Activated naive CD4-positive, alpha-beta T cell treated with anti-CD3 and anti-CD28 coated beads, Interleukin-2, amount 10 ng/mL, durations not matched to agents 7 days and 5 days (primary cell): ENCODE measurements at regions not wholly inside any gene's neighbourhood (a gene's known extent, or its start where the extent isn't known, plus 50 kb on each side); places are given as distances from the start of the nearest gene placed in this dataset.
"Not testable (repeated sequence)": the region's sequence is repeated elsewhere in the genome, so short reads cannot be mapped to it uniquely, and the experiment has no call there.

Experiments used
- CTCF ChIA-PET: fragments of 350-600 bp; sonication (Branson Sonifier 250); formaldehyde crosslinking; loops from one replicate; lab custom pipeline; 2021; ENCODE audit warnings: antibody characterized with exemption; lab: Charles Lee
- DNase-seq: peaks from one replicate; pipeline ENCODE4 v3.0.0-alpha.2; 2020
- H3K27ac Mint-ChIP-seq: one replicate; pipeline ENCODE4 v1.8.0; 2021; ENCODE audit warnings: mild to moderate bottlenecking, moderate library complexity, mixed read lengths
- H3K27me3 Mint-ChIP-seq: one replicate; pipeline ENCODE4 v1.8.0; 2021; ENCODE audit warnings: mild to moderate bottlenecking, mixed read lengths
- H3K36me3 Mint-ChIP-seq: one replicate; pipeline ENCODE4 v1.8.0; 2021; ENCODE audit warnings: mixed read lengths
- H3K4me1 Mint-ChIP-seq: one replicate; pipeline ENCODE4 v1.8.0; 2021; ENCODE audit warnings: mixed read lengths
- H3K4me3 Mint-ChIP-seq: one replicate; pipeline ENCODE4 v1.8.0; 2021; ENCODE audit warnings: mild to moderate bottlenecking, moderate library complexity, mixed read lengths
- H3K9me3 Mint-ChIP-seq: one replicate; pipeline ENCODE4 v1.8.0; 2021; ENCODE audit warnings: mixed read lengths

DNA sequence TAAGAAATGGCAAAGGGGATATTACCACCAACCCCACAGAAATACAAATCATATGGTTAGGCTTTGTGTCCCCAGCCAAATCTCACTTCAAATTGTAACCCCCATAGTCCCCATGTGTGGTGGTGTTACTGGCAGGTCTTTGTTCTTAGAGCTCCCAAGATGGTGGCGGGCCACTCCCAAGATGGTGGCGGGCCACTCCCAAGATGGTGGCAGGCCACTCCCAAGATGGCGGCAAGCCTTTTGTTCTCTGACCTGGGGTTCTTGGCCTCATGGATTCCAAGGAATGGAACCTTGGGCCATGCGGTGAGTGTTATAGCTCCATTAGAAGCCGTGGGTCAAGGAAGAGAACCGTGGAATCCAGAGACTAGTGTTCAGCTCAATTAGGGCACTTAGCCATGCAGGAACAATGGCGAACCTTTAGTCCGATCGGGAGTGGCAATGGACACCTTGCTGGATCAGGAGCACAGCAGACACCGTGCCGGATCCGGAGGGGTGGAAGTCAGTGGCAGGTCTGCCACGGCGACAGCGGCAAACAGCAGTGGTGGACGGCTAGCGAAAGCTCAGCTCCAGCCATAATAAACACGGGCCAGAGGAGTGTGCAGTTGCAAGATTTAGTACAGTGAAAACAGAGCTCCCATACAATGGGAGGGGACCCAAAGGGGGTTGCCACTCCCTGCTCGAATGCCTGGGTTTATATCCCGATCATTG, 949.9 kb upstream of the NCAM2 start:
- H3K4me1 Mint-ChIP-seq, H3K36me3 Mint-ChIP-seq, H3K4me3 Mint-ChIP-seq, H3K27me3 Mint-ChIP-seq, H3K27ac Mint-ChIP-seq, CTCF ChIA-PET, DNase-seq: not testable (repeated sequence)
- peaks cover 29% of the 10 kb centered on the region for H3K9me3 Mint-ChIP-seq

DNA sequence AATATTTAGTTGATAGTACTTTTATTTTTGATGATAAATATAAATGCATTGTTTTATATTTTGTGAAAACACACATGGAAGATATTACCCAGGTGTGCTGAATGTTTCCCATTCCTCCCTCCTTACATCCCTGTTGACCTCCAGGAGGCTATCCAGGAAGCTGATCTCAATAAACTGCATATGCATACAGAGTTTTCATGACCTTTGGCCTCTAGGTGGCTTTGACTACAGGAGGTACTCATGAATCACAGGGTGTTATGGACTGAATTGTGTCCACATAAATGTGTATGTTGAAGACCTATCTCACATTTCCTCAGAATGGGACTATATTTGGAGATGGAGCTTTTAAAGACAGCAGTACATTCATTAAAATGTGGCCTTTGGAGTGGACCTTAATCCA, 914.9 kb upstream of the NCAM2 start:
- Mint-ChIP-seq H3K9me3 (peaks cover 11% of the 10 kb centered on the region), H3K27ac (no peak overlapping the region), H3K4me1 (no peaks in the 10 kb centered on the region), H3K36me3 (no peaks in the 10 kb centered on the region), H3K27me3 (no peaks in the 10 kb centered on the region), H3K4me3 (no peak overlapping the region)
- CTCF ChIA-PET, result no interaction called here
- DNase-seq, result no peak

DNA sequence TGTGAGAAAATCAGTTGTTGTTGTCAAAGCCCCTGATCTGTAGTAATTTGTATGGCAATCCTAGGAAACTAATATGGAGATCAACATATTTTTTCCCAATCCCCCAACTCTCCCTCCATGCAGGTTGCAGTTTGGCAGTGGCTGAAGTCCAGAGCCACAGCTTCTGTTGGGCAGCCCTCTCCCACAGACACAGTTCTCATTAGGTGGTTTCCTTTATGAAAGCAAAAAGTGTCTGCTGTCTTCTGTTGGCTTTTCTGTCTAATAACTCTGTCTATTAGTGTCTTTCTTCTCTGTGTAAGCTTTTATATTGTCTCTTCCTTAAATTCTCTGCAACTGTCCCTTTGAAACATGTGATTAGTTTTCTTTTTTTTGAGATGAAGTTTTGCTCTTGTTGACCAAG, 914.3 kb upstream of the NCAM2 start:
- DNase-seq, result no peak
- Mint-ChIP-seq H3K4me3 (no peak overlapping the region), H3K4me1 (no peaks in the 10 kb centered on the region), H3K36me3 (no peaks in the 10 kb centered on the region), H3K9me3 (peaks cover 12% of the 10 kb centered on the region), H3K27me3 (no peaks in the 10 kb centered on the region), H3K27ac (no peak overlapping the region)
- CTCF ChIA-PET, result no interaction called here

DNA sequence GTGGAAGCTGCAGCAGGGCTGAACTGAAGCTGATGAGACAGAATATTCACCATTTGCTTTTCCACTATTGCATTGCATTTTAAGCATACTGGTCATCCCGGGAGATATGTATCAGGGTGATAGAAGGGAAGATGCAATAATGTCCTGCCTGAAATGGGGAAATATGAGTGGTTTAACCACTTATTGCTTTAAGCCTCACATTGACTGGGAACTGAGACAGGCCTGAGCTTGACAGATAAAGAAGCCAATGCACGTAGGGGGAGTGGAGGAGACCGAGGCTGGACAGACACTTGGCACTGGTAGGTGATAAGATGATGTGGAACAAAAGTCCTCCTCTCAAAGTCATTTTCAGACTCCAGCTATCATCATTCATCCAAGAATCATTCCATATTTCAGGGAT, 911.7 kb upstream of the NCAM2 start:
- DNase-seq, result no peak
- CTCF ChIA-PET, result no interaction called here
- H3K27me3 Mint-ChIP-seq, result no peaks in the 10 kb centered on the region
- H3K9me3 Mint-ChIP-seq, result peaks cover 15% of the 10 kb centered on the region
- H3K4me3 Mint-ChIP-seq, result no peak overlapping the region
- H3K4me1 Mint-ChIP-seq, result no peaks in the 10 kb centered on the region
- H3K27ac Mint-ChIP-seq, result no peak overlapping the region
- no peaks in the 10 kb centered on the region for H3K36me3 Mint-ChIP-seq

DNA sequence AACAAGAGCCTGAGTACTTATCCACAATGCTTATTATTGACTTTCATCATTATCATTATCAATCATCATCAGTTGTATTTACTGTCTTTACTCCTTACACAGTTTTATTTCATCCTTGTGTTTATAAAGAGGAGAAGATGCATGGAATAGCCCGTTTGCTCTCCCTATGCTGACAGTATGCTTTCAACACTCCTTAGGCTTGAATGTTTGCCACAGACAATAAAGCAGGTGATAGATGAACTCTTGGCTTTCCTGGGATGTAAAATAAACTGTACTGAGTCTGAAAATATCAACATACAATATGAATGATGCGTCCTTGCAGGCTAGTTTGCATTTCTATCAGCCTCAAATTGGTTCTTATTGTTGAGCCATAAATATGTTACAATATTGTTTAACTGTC, 891.8 kb upstream of the NCAM2 start:
- DNase-seq, result no peak
- CTCF ChIA-PET, result no interaction called here
- Mint-ChIP-seq H3K36me3 (no peaks in the 10 kb centered on the region), H3K4me3 (no peak overlapping the region), H3K9me3 (peaks cover 21% of the 10 kb centered on the region), H3K27ac (no peak overlapping the region), H3K27me3 (no peaks in the 10 kb centered on the region), H3K4me1 (no peaks in the 10 kb centered on the region)

DNA sequence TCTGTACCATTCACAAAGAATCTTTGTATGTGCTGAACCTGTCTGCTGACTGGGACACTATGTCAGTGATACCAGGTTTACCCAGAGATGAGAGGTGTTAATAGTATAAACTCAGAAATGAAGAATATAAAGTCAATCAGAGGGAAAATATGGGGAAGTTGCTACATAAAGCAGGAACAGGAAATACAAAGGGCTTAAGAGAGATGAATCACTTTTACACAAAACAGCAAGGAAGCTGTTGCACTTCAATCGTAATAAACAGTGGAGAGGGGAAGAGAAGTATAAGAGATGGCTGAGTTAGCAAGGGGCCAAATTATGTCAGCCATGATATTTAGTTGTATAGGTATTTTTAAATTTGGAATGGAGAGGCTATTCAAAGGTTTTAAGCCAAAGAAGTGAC, 890.2 kb upstream of the NCAM2 start:
- H3K36me3 Mint-ChIP-seq, result no peaks in the 10 kb centered on the region
- H3K4me3 Mint-ChIP-seq, result no peak overlapping the region
- no peaks in the 10 kb centered on the region for H3K4me1 Mint-ChIP-seq
- no peak overlapping the region for H3K27ac Mint-ChIP-seq
- CTCF ChIA-PET, result no interaction called here
- DNase-seq, result no peak
- no peaks in the 10 kb centered on the region for H3K27me3 Mint-ChIP-seq
- H3K9me3 Mint-ChIP-seq, result peaks cover 29% of the 10 kb centered on the region

DNA sequence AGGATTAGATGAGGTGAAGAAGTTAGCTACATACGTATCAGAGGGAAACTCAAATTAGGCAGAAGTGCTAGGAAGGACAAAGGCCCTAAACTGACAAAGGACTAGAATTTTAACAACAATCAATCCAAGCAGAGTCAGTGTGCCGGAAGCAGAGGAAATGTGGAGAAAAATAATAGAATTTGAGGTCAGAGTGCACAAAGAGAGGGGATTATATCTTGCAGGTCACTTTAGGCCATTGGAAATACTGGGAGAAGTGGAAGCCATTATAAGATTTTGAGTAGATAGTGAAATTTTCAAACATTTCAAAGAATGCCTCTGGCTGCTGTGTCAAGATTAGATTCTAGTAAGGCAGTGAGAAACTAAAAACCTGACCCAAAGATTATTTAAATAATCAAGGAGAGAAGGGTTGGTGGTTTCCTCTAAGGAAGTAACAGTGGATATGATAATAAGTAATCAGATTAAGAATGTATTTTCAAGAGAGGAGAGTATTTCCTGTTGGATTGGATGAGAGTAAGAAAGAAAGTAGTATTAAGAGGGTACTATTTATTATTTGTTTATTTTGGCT, 889.2 kb upstream of the NCAM2 start:
- CTCF ChIA-PET, result no interaction called here
- Mint-ChIP-seq H3K4me1 (no peaks in the 10 kb centered on the region), H3K36me3 (no peaks in the 10 kb centered on the region), H3K9me3 (peaks cover 32% of the 10 kb centered on the region), H3K27me3 (no peaks in the 10 kb centered on the region), H3K4me3 (no peak overlapping the region), H3K27ac (no peak overlapping the region)
- no peak for DNase-seq

DNA sequence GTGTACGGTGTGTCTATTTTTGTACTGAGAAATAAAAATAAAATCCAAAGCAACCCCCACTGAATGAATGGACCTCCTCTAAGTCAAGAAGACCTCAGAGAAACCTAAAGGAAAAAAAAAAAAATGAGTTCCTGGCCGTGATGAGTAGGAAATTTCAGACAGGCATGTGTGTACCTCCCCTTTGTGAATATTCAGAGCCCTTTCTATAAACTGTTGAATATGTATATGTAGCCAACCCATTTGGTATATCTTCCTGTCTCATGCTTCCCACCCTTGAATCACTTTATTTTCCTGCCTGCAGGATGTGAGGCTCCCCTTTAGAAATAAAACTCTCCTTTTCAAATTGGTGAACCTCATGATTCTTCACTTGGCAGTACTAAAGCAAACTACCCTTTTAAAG, 887.8 kb upstream of the NCAM2 start:
- CTCF ChIA-PET, result no interaction called here
- Mint-ChIP-seq H3K4me3 (no peak overlapping the region), H3K9me3 (peaks cover 30% of the 10 kb centered on the region), H3K4me1 (no peaks in the 10 kb centered on the region), H3K36me3 (no peaks in the 10 kb centered on the region), H3K27me3 (no peaks in the 10 kb centered on the region), H3K27ac (no peak overlapping the region)
- no peak for DNase-seq

DNA sequence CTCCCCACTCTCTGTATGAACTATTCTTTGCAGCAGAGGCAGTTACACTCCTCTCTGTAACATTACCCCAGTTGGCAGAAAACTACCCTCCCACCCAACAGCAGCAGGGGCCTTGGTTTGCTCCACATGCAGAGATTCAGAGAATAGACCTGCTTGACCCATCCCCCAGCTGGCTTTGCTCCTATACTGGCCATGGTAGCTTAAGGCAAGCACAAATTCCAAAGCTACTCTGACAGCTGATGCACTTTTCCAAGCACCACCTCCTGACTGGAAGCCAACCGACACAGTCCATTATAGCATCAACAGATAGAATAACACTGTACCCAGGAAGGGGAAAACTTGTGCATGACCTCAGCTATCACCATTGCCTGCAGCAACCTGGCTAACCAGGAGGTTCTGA, 846.5 kb upstream of the NCAM2 start:
- H3K4me1 Mint-ChIP-seq, result no peaks in the 10 kb centered on the region

DNA sequence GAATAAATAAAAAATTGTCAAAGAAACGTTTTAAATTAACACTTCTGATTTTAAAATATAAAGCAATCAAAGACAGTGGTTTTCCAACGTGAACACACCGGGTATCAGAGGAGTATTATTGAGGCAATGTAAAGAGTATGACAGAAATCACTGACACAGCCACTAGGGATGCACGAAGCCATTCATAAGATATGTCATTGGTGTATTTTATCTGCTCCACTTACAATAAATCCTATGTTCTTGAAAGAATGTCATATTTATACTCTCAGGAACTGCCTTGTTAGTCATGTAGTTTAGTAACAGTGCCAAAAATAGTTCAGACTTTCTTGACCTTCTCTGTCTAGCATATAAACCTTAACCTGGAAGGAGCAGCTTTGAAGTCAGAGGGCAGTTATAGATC, 835.0 kb upstream of the NCAM2 start:
- Mint-ChIP-seq H3K4me1 (no peaks in the 10 kb centered on the region), H3K9me3 (peaks cover 19% of the 10 kb centered on the region), H3K27ac (no peak overlapping the region), H3K4me3 (no peak overlapping the region), H3K27me3 (no peaks in the 10 kb centered on the region), H3K36me3 (no peaks in the 10 kb centered on the region)
- DNase-seq, result no peak
- CTCF ChIA-PET, result no interaction called here

More for the DNA sequence above, 846.5 kb upstream of the NCAM2 start:
- CTCF ChIA-PET, result no interaction called here
- Mint-ChIP-seq H3K27ac (no peak overlapping the region), H3K27me3 (no peaks in the 10 kb centered on the region), H3K36me3 (no peaks in the 10 kb centered on the region), H3K9me3 (peaks cover 41% of the 10 kb centered on the region), H3K4me3 (no peak overlapping the region)
- no peak for DNase-seq

DNA sequence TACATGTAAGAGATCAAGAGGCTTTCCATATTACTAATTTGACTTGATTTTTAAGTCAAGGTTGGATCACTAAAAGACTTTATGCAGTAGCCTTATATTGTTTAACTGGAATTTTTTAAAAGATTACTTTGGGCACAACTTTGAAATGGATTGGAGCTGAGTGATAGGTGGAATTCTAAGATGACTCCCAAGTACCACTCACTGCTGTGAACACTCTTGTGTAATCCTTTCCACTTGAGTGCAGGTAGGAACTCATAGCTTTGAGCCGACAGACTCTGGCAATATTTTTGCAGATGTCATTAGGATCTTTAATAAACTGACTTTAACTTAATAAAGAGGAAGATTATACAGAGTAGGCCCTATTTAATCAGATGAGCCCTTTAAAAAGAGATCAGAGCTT, 831.1 kb upstream of the NCAM2 start:
- no peak for DNase-seq
- H3K4me1 Mint-ChIP-seq, result no peaks in the 10 kb centered on the region
- H3K36me3 Mint-ChIP-seq, result no peaks in the 10 kb centered on the region
- H3K27me3 Mint-ChIP-seq, result no peaks in the 10 kb centered on the region
- no peak overlapping the region for H3K27ac Mint-ChIP-seq
- H3K9me3 Mint-ChIP-seq, result peaks cover 9% of the 10 kb centered on the region
- CTCF ChIA-PET, result no interaction called here
- no peak overlapping the region for H3K4me3 Mint-ChIP-seq

DNA sequence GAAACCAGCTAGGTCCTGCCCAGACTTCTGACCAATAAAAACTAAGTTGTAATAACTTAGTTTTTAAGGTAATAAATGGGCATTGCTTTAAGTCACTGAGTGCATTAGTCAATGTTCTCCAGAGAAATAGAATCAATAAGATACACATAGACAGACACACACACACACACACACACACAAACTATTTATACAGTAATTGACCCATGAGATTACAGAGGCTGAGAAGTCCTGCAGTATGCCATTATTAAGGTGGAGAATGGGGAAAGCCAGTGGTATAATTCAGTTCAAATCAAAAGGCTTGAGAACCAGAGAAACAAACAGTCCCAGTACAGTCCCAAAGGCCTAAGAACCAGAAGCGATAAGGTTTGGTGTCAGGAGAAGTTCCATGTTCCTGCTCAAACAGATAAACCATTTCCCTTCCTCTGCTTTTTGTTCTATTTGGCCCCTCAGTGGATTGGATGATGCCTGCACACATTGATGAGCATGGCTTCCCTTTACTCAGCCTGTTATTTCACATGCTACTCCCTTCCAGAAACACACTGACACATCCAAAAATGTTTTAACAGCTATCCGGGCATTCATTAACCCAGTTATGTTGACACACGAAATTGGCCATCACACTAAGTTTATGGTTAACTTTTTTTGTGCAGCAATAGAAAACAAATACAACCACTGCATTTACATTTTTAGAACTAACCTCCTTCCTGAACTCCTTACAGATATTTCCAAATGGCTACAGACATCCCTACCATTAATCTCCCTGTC, 828.2 kb upstream of the NCAM2 start:
- Mint-ChIP-seq H3K36me3 (no peaks in the 10 kb centered on the region), H3K27ac (no peak overlapping the region), H3K27me3 (no peaks in the 10 kb centered on the region), H3K4me1 (no peaks in the 10 kb centered on the region), H3K9me3 (peaks cover 15% of the 10 kb centered on the region), H3K4me3 (no peak overlapping the region)
- CTCF ChIA-PET, result no interaction called here
- DNase-seq, result no peak

DNA sequence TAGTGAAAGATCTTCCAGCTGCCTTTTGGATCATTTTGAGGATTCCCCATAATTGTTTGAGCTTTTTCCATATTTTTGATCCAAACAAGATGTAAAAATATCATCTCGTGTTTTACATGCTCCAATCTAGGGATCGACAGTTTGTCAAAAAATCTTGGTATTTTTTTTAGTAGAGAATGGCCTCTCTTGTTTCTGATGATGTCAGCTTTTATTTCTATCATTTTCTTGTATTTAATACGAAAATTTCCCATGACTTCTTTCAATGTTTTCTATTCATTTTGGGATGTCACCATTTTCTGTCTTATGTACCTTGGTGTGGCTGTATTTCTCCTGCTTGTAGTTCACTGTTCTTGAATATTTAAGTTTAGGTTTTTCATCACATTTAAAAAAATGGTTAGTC, 812.0 kb upstream of the NCAM2 start:
- DNase-seq, result no peak
- CTCF ChIA-PET, result no interaction called here
- Mint-ChIP-seq H3K4me3 (no peak overlapping the region), H3K27me3 (no peaks in the 10 kb centered on the region), H3K27ac (no peak overlapping the region), H3K4me1 (no peaks in the 10 kb centered on the region), H3K9me3 (peaks cover 12% of the 10 kb centered on the region), H3K36me3 (no peaks in the 10 kb centered on the region)

DNA sequence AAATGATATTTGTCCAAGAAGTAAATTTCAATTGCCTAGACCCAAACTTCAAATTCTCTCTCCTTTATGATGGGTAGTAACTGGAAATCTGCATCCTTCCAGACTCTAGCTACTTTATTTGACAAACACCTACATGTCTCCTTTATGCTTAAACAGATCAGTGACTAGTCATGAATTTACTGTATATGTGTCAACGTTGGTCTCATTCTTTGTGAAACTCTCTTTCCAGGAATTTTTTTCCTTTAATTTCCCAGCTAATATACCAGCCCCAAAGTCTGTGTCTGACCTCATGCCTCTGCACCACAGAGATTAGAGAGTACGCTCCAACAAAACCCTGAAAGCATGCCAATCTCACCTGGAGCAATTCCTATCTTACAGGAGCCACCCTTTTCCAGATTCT, 811.2 kb upstream of the NCAM2 start:
- CTCF ChIA-PET, result no interaction called here
- no peaks in the 10 kb centered on the region for H3K36me3 Mint-ChIP-seq
- H3K9me3 Mint-ChIP-seq, result peaks cover 12% of the 10 kb centered on the region
- H3K4me1 Mint-ChIP-seq, result no peaks in the 10 kb centered on the region
- H3K27ac Mint-ChIP-seq, result no peak overlapping the region
- no peaks in the 10 kb centered on the region for H3K27me3 Mint-ChIP-seq
- H3K4me3 Mint-ChIP-seq, result no peak overlapping the region
- DNase-seq, result no peak

DNA sequence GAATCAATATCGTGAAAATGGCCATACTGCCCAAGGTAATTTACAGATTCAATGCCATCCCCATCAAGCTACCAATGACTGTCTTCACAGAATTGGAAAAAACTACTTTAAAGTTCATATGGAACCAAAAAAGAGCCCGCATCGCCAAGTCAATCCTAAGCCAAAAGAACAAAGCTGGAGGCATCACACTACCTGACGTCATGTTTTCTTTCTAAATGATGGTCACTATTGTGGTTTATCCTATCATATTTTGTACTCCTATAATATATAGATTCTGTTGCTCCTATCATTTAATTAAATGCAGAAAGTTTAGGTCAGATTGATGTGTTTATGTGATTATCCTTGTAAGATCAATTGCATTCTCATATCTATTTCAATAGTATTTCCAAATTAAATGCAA, 796.9 kb upstream of the NCAM2 start:
- DNase-seq, CTCF ChIA-PET, H3K27ac Mint-ChIP-seq, H3K4me3 Mint-ChIP-seq, H3K4me1 Mint-ChIP-seq, H3K27me3 Mint-ChIP-seq, H3K36me3 Mint-ChIP-seq: not testable (repeated sequence)
- peaks cover 33% of the 10 kb centered on the region for H3K9me3 Mint-ChIP-seq
